Kidney glomerular epithelial cell (primary cell): ENCODE measurements at regions not wholly inside any gene's neighbourhood (a gene's known extent, or its start where the extent isn't known, plus 50 kb on each side); places are given as distances from the start of the nearest gene placed in this dataset.
A peak's percentile ranks its signal among the peaks of the same experiment; 100 is the strongest.
"Not testable (repeated sequence)": the region's sequence is repeated elsewhere in the genome, so short reads cannot be mapped to it uniquely, and the experiment has no call there.

ENCODE experiments used
- DNase-seq: peaks from one replicate; lab custom pipeline; 2025; lab: John Stamatoyannopoulos, UW

DNA sequence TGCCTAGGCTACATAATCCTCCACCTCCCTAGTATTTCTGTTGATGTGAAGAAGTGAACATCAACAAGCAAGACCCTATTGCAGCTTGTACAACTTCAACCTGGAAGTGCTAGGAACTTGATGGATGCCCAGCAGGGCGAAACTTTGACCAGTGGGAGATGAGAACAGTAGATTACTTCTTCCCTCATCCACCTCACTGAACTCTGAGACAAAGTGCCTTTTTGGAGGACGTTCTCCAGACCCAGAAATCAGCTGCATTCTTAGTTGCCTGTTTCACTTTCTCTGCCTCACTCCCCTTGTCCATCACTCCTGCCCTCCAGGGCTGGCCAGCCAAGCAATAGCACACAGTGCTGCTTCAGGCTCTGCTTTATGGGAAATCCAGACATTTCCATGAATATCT is 683.4 kb downstream of the GALC start:
- DNase-seq: no peak

DNA sequence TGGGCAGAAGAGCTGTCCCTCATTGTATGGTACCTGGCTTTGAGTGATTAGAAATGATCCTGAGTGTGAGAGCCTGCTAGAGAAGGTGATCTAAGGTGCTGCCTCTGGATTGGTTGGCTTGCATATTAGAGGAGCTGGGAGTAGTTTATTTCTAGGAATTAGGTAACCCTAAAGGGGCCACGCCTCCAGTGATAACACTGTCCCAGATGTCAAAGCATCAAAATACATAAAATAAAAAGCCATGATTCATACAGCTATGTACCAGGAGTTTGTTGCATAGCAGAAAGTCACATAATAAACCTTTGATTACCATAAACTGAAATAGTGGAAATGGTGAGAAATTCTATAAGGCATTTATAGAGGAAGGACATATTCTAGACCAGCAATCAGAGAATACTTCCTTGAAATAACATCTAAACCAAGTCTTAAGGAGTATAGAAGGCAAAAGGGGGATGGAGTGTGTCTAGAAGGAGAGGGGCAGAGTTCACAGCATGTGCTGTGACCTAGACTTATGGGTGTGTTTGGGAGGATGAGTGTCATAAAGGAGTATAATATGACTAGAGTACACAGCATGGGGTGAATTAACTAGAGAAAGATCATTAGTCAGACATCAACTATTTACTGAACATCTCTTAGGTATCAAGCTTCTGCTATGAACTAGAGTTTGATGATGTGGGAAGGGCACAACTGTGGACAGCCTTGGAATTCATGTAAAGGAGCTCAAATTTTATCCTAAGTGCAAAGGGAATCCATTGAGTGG is 686.4 kb downstream of the GALC start:
- no peak for DNase-seq

DNA sequence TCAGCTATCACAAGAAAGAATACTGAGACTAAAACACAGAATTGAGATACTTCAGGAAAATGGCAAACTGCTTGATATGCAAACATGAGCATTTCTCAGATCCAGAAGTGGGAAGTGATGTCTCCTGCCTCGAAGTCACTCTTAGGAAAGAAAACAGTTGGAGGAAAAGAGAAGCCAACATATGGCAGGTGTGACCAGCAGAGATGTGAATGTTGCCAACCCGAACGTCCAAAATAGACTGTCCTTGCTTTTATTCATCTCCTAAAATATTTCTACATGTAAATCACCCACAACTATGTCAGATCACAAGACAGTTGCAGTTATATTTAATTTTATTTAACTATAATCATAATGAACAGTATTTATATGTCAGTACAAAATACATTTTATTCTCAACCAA is 687.6 kb downstream of the GALC start:
- no peak for DNase-seq

DNA sequence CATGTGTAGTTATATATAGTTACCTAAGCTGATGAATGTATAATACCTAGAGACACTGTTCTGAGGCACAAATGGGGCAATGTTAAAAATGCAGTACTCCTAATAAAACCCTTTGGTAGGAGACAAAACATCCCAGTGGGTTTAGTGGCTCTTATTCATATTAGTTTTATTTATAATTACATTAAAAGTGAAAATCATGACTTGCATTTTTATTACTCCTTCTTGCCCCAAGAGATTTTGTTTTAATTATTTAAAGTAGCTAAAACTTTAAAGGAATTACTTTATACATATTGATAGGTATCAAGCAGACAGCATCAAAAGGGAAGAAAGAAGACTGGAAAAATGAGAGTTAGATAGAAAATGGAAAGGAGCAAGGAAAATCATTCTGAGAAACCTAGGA is 688.6 kb downstream of the GALC start:
- DNase-seq: no peak

DNA sequence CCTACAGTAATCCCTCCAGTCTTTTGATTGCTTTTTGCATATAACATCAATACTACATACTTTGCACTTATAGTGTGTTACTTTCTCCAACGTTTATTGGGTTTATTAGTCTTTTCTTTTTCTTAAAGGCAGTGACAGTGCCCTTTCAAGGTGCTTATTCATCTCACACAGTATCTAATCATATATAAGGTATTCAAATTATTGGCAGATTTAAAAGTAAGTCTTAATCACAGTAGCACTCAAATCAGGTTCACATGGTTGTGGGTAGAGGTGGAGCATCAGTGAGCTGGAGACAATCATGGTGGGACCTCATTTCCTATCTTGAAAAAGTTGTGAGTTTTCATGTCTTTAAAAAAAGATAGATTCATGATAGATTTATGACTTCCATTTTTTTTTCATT is 706.2 kb downstream of the GALC start:
- no peak for DNase-seq

DNA sequence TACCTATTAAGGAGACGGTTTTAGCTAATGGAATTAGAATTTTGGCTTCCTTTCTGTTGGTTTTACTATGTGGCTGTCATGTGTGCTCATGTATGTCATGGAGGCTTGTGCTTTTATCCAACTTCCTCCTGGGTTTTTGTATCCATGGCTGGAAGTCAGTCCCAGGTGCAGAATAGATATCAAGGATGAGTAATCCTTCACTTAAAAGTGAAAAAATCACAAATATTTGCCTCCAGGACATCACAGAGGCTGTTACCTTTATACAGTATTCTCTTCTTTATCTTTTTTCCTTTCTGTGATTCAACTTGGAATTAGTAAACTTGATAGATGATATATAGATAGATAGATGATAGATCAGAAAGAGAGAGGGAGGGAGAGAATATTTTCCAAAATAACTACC is 706.8 kb downstream of the GALC start:
- no peak for DNase-seq

DNA sequence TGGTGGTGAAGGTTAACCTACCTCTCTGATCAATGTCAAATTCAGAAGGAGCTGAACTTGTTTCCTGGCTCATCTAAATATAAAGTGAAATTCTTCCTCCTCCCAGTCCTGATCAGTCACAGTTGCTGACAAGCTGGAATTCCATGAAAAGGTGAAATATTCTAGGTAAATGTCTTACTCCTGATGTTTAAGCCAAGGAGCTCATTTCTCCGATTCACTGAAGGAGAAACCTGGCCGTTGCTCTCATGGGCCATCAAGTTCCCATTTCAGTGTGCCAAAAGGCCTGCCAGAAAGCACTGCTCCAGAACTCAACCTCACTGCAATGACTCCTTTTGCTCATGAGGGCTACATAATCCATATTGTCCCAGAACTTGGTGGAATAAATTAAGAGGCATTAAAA is 707.5 kb downstream of the GALC start:
- peak; percentile 18 for DNase-seq

DNA sequence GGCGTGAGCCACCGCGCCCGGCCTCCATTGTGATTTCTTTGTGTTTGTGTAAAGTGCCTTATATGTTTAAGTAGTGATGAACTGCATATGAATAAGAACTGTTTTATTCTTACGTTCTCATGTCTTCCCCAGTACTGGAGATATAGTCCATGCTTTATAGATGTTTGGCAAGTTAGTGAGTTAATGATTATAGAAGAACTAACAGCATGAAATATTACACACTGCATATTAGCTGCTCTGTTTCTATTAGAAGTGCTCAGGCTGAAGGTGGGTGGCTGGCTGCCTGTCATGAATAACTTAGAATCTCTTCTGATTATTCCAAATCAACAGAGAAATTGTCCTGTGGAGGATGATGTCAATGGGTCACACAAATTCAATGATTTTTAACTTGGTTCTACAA is 709.4 kb downstream of the GALC start:
- no peak for DNase-seq

DNA sequence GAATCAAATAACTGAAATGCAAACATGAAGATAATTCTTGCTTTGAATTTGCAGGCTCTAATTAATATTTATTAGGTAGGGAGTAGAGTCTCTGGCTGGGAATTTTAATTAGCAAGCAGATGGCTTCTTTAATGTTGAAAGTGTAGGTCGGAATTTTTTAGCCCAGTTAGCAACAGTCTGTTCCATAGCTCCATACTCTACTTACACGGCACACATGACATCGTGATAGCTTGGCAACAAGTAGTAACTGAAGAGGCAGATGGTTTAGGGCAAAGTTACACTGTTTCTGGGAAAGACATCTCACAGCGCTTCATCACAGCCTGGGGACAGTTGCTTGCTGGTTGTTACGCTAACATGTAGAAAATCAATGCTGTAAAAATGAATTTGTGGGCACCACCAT is 710.7 kb downstream of the GALC start:
- no peak for DNase-seq

DNA sequence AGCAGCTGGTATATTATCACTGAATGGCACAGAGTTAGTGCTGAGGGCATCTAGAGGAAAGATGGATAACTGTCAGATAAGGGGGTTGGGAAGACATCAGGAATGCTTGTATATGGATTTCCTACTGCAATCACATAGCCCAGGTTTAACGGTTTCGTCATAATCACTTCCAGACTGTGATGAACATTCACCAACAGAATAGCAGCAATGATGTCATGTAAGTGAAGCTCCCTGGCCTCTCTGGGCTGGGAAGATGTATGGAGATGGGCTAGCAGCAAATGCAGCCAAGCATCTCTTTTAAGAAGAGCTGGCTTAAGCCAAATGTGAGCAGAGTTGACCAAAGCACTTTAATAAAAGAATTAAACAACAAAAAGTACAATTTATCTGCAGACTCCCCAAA is 714.6 kb downstream of the GALC start:
- no peak for DNase-seq

DNA sequence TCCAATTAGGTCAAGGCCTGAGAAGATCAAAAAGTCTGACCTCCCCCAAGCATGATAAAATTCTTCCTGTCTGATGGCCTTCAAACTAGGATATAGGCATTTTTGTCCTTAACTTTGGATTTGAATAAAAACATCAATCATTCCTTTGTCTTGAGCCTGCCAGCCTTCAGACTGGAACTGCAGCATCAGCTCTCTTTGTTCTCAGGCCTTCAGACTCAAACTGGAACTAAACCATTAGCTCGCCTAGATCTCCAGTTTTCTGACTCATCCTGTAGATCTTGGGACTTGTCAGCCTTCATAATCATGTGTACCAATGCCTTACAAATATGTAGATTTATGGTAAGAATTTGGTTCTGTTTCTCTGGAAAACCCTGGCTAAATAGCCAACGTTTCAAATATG is 721.7 kb downstream of the GALC start:
- DNase-seq: no peak

DNA sequence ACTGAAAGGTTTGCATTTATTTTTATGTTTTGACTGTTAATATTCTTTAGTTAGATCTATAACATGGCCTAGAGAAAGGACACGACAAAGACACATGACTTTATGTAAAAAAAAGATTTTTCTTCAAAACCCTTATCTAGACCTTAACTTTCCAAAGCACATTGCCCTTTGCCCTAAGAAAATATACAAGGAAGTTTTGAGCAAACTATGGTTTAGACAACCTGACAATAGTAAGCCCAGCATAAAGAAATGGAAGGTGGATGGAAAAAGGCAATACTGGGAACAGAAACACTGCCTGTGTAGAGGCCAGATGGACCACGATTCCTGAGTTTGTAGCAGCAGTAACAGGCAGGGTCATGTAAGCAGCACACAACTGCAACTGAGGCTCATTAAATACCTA is 724.0 kb downstream of the GALC start:
- no peak for DNase-seq

DNA sequence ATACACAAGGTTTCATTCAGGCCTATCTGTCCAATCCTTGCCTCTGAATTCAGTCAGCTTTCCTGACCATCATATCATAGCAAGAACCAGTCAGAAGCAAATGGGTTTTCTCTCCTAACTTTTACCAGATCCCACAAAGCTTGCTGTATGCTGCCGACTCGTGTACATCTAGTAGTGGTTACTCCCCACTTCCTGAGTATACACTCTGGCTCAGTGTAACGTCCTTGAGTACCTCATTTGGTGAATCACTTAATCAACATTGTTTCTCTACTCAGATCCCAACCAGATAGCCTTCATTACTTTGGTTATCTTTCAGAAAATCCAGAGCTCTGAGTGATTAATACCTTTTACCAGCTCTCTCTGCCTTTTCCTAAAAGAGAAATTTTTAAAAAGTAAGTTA is 728.2 kb downstream of the GALC start:
- DNase-seq: no peak

DNA sequence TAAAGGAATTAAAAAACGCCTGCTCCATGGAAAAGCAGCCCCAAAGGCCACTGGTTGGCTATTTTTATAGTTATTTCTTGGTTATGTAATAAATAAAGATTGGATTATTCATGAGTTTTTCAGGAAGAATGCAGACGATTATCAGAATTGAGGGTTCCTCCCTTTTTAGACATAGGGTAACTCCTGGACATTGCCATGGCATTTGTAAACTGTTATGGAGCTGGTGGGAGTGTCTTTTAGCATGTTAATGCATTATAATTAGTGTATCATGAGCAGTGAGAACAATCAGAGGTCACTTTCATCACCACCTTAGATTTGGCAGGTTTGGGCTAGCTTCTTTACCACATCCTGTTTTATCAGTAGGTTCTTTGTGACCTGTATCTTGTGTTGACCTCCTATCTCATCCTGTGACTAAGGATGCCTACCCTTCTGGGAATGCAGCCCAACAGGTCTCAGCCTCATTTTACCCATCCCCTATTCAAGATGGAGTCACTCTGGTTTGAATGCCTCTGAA is 728.7 kb downstream of the GALC start:
- no peak for DNase-seq

DNA sequence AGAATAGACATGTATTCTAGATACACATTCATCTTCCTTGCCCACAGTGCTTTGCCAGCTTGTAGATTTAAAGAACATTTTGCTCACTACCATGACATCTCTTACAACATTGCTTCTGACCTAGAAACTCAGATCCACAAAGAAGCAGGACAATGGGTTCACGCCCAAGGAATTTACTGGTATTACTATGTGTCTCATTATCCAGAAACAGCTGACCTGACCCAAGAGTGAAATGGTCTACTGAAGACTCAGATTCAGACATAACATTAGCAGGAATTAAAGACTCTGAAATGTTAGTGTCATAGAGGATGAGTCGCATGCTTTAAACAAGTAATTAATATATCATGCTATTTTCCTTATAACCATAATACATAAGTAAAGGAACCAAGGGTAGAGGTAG is 731.4 kb downstream of the GALC start:
- DNase-seq: no peak

DNA sequence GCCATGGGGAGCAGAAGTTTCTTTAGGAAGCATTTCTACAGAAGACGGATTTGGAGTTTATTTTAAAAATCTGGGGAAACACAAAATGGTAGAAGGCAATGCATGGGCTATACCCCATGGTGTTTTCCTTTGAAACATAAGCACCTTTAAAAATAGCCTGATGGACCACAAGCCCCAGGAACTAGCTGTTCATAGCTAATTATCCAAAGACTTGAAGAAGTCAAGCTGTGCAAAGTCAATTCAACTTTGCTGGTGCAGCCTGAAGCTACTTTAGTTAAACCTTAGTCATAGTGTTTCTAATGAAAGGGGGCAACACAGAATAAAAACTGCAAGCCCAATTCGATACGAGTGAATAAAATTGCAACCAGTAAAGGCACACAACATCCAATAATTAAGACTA is 732.5 kb downstream of the GALC start:
- DNase-seq: no peak

DNA sequence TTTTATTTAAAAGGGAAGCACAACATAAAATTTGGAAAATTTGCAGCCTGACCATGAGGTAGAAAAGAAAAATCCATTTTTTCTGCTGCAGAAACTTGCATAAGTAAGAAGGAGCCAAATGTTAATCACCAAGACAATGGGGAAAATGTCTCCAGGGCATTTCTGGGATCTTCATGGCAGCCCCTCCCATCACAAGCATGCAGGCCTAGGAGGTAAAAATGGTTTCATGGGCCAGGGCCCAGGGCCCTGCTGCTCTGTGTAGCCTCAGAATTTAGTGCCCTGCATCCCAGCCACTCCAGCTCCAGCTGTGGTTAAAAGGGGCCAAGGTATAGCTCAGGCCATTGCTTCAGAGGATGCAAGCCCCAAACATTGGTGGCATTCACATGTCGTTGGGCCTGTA is 735.6 kb downstream of the GALC start:
- DNase-seq: no peak

DNA sequence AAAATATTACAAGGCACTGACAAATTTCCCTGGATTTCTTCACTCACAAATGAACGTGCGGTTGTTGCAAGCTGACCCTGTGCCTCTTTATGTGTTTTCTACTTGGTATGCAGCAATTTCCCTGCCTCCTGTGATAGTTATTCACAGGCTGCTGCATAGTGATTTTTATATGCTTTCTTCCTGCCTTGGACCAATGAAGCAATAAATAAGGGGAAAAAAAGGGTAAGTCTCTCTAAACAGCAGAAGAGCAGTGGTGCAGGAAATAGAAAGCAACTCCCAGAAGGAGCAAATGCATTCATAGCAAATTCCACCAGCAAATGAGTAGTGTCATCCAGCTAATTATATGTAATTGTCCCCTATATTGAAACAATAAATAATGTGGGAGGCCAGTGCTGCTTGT is 737.9 kb downstream of the GALC start:
- DNase-seq: no peak

DNA sequence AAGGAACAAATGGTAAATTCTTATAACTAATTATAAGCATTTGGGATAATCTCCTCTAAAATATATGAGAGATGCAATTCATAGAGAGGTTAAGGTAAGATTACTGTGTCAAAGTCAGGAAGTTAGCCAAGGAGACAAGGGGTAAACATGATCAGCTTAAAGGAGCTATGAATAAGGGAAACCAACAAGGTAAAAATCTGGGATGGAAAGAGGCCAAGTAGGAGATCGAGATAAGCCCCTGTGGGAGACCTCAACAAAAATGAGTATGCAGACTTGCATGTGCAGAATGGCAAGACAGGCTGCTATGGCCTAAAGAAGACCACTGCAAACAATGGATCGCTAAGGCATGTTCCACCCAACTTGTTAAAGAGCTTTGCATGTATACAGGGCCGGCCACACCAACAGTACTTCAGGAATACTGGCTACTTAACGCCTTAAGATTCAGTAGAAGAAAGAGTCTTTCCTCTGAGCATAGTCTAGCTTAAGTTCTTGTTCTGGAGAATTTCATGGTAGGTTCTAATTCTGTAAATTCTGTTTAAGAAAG is 738.6 kb downstream of the GALC start:
- DNase-seq: no peak

DNA sequence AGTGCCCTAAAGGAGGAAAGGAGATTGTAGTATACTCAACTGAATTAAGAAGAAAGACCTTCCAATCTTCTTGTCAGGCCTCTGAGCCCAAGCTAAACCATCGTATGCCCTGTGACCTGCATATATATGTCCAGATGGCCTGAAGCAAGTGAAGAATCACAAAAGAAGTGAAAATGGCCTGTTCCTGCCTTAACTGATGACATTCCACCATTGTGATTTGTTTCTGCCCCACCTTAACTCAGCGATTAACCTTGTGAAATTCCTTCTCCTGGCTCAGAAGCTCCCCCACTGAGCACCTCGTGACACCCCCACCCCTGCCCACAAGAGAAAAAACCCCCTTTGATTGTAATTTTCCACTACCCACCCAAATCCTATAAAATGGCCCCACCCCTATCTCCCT is 739.2 kb downstream of the GALC start:
- not testable (repeated sequence) for DNase-seq

DNA sequence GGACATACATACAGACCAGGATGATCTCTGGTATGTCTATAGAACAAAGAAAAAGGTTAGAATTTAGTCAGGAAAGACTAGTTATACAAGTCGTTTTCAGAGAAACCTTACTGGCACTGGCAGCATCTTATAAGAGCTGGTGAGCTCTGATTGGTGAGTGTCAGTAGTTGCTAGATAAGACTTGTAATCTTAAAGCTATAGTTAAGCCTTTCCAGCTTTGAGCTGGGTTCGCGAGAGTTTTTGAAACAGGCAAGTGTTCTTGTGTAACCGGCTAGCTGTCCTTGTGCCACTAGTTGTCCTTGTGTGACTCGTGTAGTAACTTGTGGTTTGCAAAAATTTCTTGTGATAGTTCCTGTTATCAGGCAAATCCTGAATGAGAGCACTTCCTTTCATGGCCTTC is 740.9 kb downstream of the GALC start:
- no peak for DNase-seq

DNA sequence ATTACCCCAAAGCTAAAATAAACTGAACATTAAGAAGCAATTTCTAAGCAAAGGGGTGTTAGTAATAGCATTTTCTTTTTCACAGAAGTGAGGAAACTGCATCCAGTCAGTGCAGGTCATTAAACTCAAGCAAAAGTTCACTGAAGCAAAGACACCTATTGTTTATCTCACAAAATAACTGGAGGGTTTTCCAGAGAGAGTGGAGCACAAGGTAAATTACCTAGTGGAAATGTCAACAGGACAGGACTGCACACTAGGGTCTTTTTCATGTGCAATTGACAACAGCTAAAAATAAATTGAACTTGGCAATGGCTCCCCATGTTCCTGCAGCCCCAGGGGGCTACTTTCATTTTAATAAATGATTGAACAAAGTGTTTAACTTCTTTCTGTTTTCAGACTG is 742.0 kb downstream of the GALC start:
- DNase-seq: no peak

DNA sequence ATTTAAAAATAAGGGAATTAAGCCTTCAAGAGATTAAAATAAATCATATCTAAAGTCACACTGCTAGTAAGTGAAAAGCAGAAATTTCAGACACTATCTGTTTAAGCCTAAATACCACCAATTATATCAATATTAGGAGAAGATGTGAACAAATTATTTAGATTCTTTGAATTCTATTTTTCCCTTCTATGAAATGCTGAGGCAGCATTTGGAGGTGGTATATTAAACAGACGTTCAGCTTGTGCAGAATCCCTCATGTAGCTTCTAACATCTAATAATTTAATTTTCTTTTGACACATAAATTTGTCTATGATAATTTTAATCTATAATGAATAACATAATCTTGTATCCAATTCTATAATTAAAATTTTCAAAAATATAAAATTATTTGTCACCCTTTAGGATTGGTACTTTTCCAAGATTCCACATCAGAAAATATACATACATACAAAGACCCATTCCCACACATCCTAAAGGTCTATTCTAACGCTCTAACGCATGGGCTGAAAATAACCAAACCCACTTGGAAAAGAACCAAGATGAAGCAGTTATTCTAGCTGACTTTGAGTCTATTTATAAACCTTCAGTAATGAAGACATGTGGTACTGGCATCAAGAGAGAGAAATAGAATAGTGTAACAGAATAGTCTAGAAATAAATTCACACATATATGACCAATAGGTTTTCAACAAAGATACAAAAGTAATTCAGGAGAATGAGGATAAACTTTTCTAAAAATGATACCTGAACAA is 751.8 kb downstream of the GALC start:
- DNase-seq: no peak
